Cardiac muscle cell (in vitro differentiated cells and primary cell): ENCODE measurements at regions not wholly inside any gene's neighbourhood (a gene's known extent, or its start where the extent isn't known, plus 50 kb on each side); places are given as distances from the start of the nearest gene placed in this dataset.

ENCODE experiments used
- DNase-seq, 2 donors: peaks; one replicate each; pipeline versions ENCODE4 v3.0.0 to v3.0.0-alpha.2; 2010 to 2017; ENCODE audit warnings: low read depth in 1 of 2, low spot score in 1 of 2
- H3K27ac ChIP-seq: fragments of 200-600 bp; sonication (generic); 2 replicates; pipeline ENCODE4 v1.5.1; 2016
- H3K27me3 ChIP-seq: fragments of 200-600 bp; sonication (generic); 2 replicates; pipeline ENCODE4 v1.6.0; 2016; ENCODE audit warnings: control low read depth
- H3K36me3 ChIP-seq: fragments of 200-600 bp; sonication (generic); 2 replicates; pipeline ENCODE4 v1.5.1; 2016; ENCODE audit warnings: control low read depth
- H3K4me1 ChIP-seq: fragments of 200-600 bp; sonication (generic); 2 replicates; pipeline ENCODE4 v1.8.1; 2017; ENCODE audit warnings: low read depth, mild to moderate bottlenecking, mixed run types
- H3K4me3 ChIP-seq: fragments of 200-600 bp; sonication (generic); 2 replicates; pipeline ENCODE4 v1.5.1; 2016; ENCODE audit warnings: mild to moderate bottlenecking
- H3K9me3 ChIP-seq: fragments of 200-600 bp; sonication (generic); 2 replicates; pipeline ENCODE4 v1.5.1; 2017; ENCODE audit warnings: low read depth, mild to moderate bottlenecking, control low read depth
- TF ChIP-seq, protein P1 (sequence below): IDR thresholded peaks from 2 replicates; pipeline ENCODE4 v1.5.1; 2012; ENCODE audit warnings: low read depth, mild to moderate bottlenecking, low read length

DNA sequence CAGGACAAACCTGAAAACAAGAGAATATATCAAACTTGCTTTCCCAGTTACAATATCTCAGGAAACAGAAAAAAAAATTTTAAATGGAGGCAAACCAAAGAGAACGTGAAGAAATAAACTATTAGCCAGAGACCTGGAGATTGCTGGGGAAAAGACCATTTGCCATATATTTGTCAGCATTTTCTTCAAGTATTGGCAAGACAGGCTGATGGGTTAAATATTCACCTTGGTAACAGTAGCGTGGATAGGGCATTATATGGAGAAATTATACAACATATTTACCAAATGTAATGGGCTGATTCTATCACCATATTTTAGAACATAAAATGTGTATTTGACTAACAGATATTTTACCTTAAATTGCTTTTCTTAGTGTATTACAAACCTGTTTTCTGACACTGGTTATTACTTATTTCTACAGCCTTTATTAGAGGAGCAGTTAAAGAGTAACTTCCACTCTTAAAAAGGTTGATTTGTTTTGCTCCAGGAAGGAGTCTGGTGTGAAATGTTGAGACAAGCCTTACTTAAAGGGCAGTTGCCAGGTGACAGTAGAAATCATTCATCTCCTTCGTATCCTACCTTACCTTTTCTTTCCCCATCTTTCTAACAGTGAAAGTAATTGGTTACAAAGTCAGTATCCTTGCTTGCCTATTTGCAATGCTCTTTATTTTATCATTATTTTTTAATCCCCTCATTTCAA lies 575.5 kb downstream of the GBA3 start:
- no peaks in the 10 kb centered on the region for H3K9me3 ChIP-seq
- no peak overlapping the region for H3K27ac ChIP-seq
- no peaks in the 10 kb centered on the region for H3K27me3 ChIP-seq
- H3K4me1 ChIP-seq = no peaks in the 10 kb centered on the region
- no peak overlapping the region for H3K4me3 ChIP-seq
- no peak for DNase-seq
- TF ChIP-seq, protein P1, sequence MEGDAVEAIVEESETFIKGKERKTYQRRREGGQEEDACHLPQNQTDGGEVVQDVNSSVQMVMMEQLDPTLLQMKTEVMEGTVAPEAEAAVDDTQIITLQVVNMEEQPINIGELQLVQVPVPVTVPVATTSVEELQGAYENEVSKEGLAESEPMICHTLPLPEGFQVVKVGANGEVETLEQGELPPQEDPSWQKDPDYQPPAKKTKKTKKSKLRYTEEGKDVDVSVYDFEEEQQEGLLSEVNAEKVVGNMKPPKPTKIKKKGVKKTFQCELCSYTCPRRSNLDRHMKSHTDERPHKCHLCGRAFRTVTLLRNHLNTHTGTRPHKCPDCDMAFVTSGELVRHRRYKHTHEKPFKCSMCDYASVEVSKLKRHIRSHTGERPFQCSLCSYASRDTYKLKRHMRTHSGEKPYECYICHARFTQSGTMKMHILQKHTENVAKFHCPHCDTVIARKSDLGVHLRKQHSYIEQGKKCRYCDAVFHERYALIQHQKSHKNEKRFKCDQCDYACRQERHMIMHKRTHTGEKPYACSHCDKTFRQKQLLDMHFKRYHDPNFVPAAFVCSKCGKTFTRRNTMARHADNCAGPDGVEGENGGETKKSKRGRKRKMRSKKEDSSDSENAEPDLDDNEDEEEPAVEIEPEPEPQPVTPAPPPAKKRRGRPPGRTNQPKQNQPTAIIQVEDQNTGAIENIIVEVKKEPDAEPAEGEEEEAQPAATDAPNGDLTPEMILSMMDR = no peak
- no peaks in the 10 kb centered on the region for H3K36me3 ChIP-seq

- Histone ChIP-seq H3K4me3 (no peak overlapping the region), H3K4me1 (no peaks in the 10 kb centered on the region), H3K27ac (no peak overlapping the region), H3K9me3 (no peaks in the 10 kb centered on the region), H3K36me3 (no peaks in the 10 kb centered on the region), H3K27me3 (no peaks in the 10 kb centered on the region)
- DNase-seq = no peak
- TF ChIP-seq, protein P1 = no peak
These were observed 573.7 kb downstream of the GBA3 start for GRCh38 chr4:23266401-23266800.

- TF ChIP-seq, protein P1 = no peak
- no peak for DNase-seq
- H3K27me3 ChIP-seq = no peaks in the 10 kb centered on the region
- H3K9me3 ChIP-seq = no peaks in the 10 kb centered on the region
- H3K4me1 ChIP-seq = no peaks in the 10 kb centered on the region
- H3K4me3 ChIP-seq = no peak overlapping the region
- no peaks in the 10 kb centered on the region for H3K36me3 ChIP-seq
- H3K27ac ChIP-seq = no peak overlapping the region
These were observed 567.8 kb downstream of the GBA3 start for GRCh38 chr4:23260511-23260910.

DNA sequence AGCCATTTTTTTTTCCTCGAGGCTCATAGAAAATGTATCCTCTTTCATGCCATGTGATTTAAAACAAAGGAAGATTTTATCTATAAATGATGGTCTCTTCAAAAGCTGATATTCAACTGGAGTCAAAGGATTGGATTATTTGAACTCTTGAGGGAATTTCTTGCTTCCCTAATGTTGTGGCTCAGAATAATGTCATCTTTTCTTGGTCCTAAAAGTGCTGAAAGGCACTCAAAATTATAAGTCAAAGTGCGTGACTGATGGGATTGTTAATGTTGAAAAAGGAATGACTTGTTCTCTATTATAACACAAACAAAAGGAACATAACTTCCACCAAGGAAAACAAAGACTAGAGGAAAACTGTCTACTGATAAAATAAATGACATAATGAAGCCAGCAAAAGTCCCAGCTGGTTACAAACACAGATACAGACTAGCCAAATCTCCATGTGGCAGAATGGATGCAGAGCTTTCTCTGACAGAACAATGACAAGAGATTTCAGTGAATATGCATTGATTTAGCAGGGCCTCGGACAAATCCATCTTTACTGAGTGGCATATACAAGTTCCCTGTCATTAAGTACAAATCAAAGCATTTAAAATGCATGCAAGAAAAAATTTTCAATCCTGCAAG lies 552.6 kb downstream of the GBA3 start:
- no peaks in the 10 kb centered on the region for H3K27me3 ChIP-seq
- TF ChIP-seq, protein P1 = no peak
- no peak for DNase-seq
- no peak overlapping the region for H3K4me3 ChIP-seq
- H3K9me3 ChIP-seq = no peaks in the 10 kb centered on the region
- H3K36me3 ChIP-seq = no peaks in the 10 kb centered on the region
- no peak overlapping the region for H3K27ac ChIP-seq
- H3K4me1 ChIP-seq = no peaks in the 10 kb centered on the region

DNA sequence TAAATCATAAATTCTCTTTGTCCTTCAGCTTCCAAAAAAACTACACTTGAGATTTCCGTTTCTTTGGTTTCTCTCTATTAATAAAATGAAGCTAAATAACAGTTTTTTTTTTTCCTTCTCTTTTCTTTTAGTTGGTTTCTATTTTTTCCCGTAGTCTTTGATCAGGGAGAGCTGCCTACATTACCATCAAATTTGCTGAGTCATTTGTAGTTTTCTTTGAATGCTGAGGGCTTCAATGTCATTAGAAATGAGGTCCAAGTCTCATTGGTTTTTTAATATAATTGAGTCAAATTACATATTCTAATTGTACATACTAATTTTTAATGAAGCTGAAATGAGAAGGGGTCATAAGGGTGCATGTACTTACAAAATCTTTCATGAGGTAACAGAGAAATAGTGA lies 550.2 kb downstream of the GBA3 start:
- H3K27ac ChIP-seq = no peak overlapping the region
- H3K27me3 ChIP-seq = no peaks in the 10 kb centered on the region
- DNase-seq = no peak
- TF ChIP-seq, protein P1 = no peak
- no peaks in the 10 kb centered on the region for H3K36me3 ChIP-seq
- H3K9me3 ChIP-seq = no peaks in the 10 kb centered on the region
- no peak overlapping the region for H3K4me3 ChIP-seq
- no peaks in the 10 kb centered on the region for H3K4me1 ChIP-seq
